ENCODE measurements at regions not wholly inside any gene's neighbourhood (a gene's known extent, or its start where the extent isn't known, plus 50 kb on each side); places are given as distances from the start of the nearest gene placed in this dataset.

DNA sequence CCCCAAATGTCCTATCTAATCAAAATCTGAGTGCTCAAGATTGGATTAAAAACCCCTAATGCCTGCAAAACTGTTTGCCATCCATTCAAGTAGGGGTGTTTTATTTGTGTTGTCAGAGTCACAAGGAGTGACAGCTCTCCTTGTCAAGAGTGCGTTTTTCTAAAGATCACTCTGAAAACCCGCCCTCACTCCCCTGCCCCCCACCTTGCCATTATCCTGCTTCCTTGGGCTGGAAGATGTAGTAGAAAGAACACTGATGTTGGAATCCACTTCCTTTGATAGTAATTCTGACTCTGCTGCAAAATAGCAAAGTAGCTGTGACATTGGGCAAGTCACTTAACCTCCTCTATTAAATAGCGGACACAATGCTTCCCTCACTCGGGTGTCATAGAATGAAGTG, 155.6 kb downstream of the TSN start:
- TF ChIP-seq, protein P1, sequence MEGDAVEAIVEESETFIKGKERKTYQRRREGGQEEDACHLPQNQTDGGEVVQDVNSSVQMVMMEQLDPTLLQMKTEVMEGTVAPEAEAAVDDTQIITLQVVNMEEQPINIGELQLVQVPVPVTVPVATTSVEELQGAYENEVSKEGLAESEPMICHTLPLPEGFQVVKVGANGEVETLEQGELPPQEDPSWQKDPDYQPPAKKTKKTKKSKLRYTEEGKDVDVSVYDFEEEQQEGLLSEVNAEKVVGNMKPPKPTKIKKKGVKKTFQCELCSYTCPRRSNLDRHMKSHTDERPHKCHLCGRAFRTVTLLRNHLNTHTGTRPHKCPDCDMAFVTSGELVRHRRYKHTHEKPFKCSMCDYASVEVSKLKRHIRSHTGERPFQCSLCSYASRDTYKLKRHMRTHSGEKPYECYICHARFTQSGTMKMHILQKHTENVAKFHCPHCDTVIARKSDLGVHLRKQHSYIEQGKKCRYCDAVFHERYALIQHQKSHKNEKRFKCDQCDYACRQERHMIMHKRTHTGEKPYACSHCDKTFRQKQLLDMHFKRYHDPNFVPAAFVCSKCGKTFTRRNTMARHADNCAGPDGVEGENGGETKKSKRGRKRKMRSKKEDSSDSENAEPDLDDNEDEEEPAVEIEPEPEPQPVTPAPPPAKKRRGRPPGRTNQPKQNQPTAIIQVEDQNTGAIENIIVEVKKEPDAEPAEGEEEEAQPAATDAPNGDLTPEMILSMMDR (IDR thresholded peaks at IDR 0.05): no peak
- TF ChIP-seq POLR2A (IDR thresholded peaks at IDR 0.05): no peak
- no peak for TF ChIP-seq EP300 (IDR thresholded peaks at IDR 0.05)

All from ovary (tissue), 3 donors.